ENCODE measurements at regions not wholly inside any gene's neighbourhood (a gene's known extent, or its start where the extent isn't known, plus 50 kb on each side); places are given as distances from the start of the nearest gene placed in this dataset.

DNA sequence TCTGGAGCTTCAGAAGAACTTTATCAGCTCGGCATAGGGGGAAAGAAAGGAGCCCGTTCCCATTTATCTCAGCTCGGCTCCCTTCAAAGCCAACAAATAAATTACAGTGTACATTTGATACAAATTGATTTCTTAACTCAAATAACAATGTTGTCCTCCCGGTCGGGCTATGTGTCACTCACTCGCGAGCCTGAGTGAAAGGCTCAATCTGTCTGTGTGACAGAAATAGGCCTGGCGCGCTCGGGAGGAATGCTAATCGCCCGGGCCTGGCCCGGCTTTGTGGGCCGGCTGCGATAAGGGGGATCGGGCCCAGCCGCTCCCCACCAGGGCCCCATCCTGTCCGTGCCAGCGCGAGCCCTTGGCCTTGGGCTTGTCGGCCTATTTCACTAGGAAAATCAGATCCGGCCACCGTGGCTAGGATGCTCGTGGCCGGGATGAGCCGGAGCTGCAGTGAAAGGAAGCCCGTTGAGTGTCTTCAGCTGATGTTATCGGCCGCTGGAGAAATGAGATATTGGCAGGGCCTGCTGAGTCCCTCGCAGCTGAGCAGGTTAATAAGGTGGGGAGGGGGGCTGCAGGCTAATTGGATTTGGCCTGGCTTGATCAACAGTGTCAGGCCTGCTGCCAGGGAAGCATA lies 258.7 kb downstream of the IRX1 start:
- TF ChIP-seq GATA2 (IDR thresholded peaks at IDR 0.05; ENCODE audit: low read depth, low read length) (no peak), GATA3 (IDR thresholded peaks at IDR 0.05; ENCODE audit: low read depth, low read length) (no peak)

DNA sequence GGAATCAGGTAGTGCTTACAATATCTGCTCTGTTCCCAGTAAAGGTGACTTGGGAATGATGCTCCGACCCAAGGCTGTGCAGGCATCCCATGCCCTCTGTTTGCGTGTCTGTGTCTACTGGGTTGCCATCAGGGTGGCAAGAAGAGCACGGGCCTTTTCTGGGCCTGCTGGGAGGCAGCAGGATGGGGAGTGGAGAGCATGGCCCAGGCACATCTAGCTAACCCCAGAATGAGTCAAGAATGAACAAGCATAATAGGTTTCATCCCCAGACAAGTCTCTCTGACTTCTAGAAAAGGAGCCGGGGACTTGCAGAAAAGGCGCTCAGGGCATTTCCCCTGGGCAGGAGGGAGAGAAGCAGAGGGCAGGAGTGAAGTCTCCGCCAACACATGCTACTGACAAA lies 260.4 kb downstream of the IRX1 start:
- TF ChIP-seq GATA3 (IDR thresholded peaks at IDR 0.05; ENCODE audit: low read depth, low read length) (no peak), GATA2 (IDR thresholded peaks at IDR 0.05; ENCODE audit: low read depth, low read length) (no peak)

GRCh38 chr5:3858524-3858923 lies 262.9 kb downstream of the IRX1 start:
- TF ChIP-seq GATA3 (IDR thresholded peaks at IDR 0.05; ENCODE audit: low read depth, low read length) (no peak), GATA2 (IDR thresholded peaks at IDR 0.05; ENCODE audit: low read depth, low read length) (no peak)

GRCh38 chr5:3862906-3863305 lies 267.3 kb downstream of the IRX1 start:
- TF ChIP-seq GATA2 (IDR thresholded peaks at IDR 0.05; ENCODE audit: low read depth, low read length) (no peak), GATA3 (IDR thresholded peaks at IDR 0.05; ENCODE audit: low read depth, low read length) (no peak)

GRCh38 chr5:3875144-3875543 lies 279.5 kb downstream of the IRX1 start:
- no peak for TF ChIP-seq GATA3 (IDR thresholded peaks at IDR 0.05; ENCODE audit: low read depth, low read length)
- no peak for TF ChIP-seq GATA2 (IDR thresholded peaks at IDR 0.05; ENCODE audit: low read depth, low read length)

- TF ChIP-seq GATA2 (IDR thresholded peaks at IDR 0.05; ENCODE audit: low read depth, low read length) (no peak), GATA3 (IDR thresholded peaks at IDR 0.05; ENCODE audit: low read depth, low read length) (no peak)
Measured at GRCh38 chr5:3878267-3878666, 282.6 kb downstream of the IRX1 start.

DNA sequence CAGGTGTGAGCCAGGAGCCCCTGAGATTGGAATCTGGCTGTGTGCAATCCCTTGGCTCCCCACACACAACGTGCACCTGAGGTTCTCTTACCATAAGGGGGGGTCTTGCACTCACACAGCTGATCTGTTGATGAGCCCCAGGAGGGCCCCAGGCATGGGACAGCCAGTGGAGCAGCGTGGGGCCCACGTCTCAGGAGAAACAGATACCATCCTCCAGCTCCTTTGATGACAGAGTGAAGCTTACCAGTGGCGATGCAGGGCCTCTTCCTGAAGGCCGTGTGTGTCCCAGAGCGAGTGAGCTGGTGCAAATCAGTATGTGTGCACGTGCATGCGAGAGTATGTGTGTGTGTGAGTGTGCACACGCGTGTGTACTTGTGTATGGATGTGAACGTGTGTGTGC lies 287.4 kb downstream of the IRX1 start:
- TF ChIP-seq GATA3 (IDR thresholded peaks at IDR 0.05; ENCODE audit: low read depth, low read length) (no peak), GATA2 (IDR thresholded peaks at IDR 0.05; ENCODE audit: low read depth, low read length) (no peak)

DNA sequence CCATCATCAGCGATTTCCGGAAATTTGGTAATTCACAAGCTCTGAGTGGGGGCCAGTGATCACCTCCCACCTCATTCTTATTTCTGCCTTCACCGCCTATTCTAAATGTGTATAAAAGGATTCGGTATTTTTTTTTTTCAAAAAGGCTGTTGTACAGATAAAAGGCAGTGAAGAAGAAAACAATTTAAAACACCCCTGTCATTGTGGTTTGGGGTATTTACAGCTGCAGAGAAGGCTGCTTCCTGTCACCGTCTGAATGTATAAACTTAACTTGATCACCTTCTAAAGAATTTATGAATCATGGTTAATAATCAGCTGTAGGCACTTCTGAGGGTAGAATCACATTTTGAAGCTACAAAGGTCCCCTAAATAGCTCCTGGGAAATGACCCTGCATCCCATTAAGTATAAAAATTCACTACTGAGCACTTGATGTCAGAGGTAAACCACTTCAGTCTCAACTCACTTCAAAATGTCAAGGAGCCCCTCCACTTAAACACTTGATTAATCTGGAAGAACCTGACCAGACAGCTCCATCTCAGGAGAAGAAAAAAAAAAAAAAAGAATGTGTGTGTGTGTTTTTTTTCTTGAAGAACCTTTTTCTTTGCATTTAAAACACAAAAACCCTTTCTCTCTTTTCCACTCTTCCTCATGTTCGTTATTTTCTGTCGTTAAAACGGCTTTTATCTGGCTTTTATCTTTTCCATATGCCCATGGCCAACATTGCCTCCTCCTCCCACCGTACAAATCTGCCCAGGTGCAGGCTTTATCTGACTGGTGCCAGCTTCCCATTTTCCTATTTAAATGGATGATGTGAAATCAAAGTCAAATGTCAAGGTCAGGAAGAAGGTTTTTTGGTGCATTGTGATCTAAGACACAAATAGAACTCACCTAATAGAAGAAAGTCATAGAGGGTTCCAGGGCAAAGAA lies 291.2 kb downstream of the IRX1 start:
- TF ChIP-seq GATA2 (IDR thresholded peaks at IDR 0.05; ENCODE audit: low read depth, low read length), result no peak
- TF ChIP-seq GATA3 (IDR thresholded peaks at IDR 0.05; ENCODE audit: low read depth, low read length), result no peak

DNA sequence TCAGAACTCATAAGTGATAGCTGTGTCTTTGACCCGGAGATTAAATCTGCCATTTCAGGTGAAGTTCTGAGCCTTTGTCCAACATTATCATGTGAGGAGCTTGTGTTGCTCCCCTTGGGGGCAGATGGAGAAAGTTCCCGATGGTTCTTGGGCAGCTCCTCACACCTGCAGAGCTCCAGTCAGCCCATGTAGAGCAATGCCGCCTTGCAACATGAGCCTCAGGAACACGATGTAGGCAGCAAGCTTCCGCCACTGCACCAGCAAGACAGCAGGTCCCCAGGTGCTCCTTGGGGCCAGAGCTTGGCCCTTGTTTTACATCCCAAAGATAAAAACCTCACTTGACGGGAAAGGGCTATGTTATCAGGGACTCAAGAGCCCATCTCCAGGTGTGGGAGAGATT lies 292.7 kb downstream of the IRX1 start:
- no peak for TF ChIP-seq GATA3 (IDR thresholded peaks at IDR 0.05; ENCODE audit: low read depth, low read length)
- no peak for TF ChIP-seq GATA2 (IDR thresholded peaks at IDR 0.05; ENCODE audit: low read depth, low read length)

DNA sequence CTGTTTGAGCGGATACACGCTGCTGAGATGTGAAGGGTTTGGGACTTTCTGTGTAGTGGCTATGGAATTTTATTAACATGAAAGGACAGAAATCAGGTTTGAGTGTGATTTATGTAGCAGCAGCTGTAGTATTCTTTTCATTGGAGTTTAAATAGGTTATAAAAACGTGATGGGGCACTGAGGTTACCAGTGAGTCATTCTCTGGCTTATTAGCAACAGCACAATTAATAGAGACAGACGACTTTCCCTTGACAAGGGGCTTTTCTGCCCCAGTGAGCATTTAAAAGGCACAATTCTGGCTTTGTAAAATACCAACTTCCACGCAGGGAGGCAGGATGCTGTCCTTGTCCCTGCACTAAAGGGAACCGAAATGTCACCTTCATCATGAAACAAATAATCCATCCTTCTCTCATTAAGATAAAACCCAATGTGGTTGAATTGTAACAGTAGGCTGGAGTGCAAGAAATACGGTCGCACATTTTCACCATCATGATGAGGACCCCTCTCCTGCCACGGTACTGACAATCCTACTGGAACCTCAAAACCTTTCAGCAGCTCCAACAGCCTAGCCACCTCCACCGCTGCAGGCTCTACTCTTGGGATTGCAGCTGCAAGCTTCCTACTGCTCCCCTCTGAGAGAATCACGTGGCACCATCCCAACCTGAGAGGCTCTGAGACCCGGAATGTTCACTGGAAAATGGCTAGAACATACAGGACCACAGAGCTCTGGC lies 293.9 kb downstream of the IRX1 start:
- TF ChIP-seq GATA3 (IDR thresholded peaks at IDR 0.05; ENCODE audit: low read depth, low read length) (no peak), GATA2 (IDR thresholded peaks at IDR 0.05; ENCODE audit: low read depth, low read length) (no peak)

DNA sequence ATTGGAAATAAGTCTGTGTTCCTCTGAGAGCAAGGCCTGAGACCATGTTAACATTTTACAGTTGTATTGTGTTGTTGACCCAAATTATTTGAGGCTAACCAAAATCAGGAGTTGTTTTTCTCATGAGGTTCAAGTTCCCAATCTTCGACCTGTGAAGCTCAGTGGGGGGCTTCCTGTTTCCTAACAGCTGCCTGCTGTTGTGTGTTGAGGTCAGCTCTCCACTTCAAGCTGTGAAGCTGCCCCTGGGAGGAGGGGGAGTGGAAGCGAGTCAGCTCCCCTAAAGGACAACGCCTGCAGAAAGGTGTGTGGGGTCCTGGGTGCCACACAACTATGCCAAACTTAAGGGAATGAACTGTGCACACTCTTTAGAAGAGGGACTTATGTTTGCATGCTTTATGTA lies 295.5 kb downstream of the IRX1 start:
- TF ChIP-seq GATA2 (IDR thresholded peaks at IDR 0.05; ENCODE audit: low read depth, low read length), result no peak
- no peak for TF ChIP-seq GATA3 (IDR thresholded peaks at IDR 0.05; ENCODE audit: low read depth, low read length)

- TF ChIP-seq GATA3 (IDR thresholded peaks at IDR 0.05; ENCODE audit: low read depth, low read length) (no peak), GATA2 (IDR thresholded peaks at IDR 0.05; ENCODE audit: low read depth, low read length) (no peak)
Measured at GRCh38 chr5:3893527-3893926, 297.9 kb downstream of the IRX1 start.

DNA sequence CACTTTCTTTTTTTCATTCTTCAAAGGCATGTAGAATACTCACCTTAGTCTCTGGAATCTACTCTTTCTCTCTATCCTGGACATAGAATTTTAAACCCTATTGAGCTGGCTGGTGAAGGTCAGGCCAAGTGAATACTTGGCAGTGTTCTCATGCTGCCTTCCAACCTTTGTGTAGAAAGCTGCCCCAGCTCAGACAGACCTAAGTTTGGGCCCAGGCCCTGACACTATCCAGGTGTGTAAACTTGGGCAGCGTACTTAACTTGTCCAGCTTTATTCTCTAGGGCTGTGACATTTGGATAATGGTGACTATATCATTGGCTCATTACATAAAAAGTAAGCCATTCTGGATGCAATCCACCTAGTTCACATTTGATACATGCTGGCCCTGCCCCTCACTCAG lies 298.3 kb downstream of the IRX1 start:
- TF ChIP-seq GATA3 (IDR thresholded peaks at IDR 0.05; ENCODE audit: low read depth, low read length) (no peak), GATA2 (IDR thresholded peaks at IDR 0.05; ENCODE audit: low read depth, low read length) (no peak)

- TF ChIP-seq GATA2 (IDR thresholded peaks at IDR 0.05; ENCODE audit: low read depth, low read length) (no peak), GATA3 (IDR thresholded peaks at IDR 0.05; ENCODE audit: low read depth, low read length) (no peak)
Measured at GRCh38 chr5:3896098-3896497, 300.5 kb downstream of the IRX1 start.
